ENCODE measurements at regions not wholly inside any gene's neighbourhood (a gene's known extent, or its start where the extent isn't known, plus 50 kb on each side); places are given as distances from the start of the nearest gene placed in this dataset.

GRCh38 chr12:61514016-61514415 lies 746.2 kb upstream of the USP15 start:
- TF ChIP-seq CTCF (IDR thresholded peaks at IDR 0.05; ENCODE audit: low read depth, low read length) (no peak), EZH2phosphoT487 (IDR thresholded peaks at IDR 0.05; ENCODE audit: low read depth) (no peak)

All from OCI-LY3 (cell line).